ENCODE measurements at regions not wholly inside any gene's neighbourhood (a gene's known extent, or its start where the extent isn't known, plus 50 kb on each side); places are given as distances from the start of the nearest gene placed in this dataset.

DNA sequence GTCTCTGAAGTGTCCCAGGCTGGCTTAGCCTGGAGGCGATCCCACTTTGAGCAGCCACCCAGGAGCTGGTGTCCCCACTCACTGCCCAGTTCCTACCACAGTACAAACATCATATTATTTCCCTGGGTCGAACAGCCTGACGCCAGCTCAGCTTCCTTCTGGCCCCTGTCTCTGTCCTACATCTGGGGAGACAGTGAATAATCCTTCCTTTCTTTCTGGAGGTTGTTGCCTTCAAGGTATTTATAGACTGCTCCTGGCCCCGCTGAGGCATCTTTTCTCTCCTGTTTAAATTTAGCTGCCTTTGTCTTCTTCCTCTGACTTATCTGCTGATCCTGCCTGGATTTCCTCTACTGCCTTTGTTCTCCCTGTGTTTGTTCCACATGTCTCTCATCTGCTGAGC lies 56.8 kb upstream of the LRRC55 start:
- ChIA-PET POLR2A (no interaction called here), CTCF (interaction anchor here (2.2 kb wide), 1 partner anchor 124 kb away, joined by 7 read pairs; no protein-coding TSS in a partner anchor)
- TF ChIP-seq CTCF (IDR thresholded peaks at IDR 0.05; ENCODE audit: control extremely low read depth, extremely low read depth, low read depth, missing control alignments), result no peak
- no peak for DNase-seq (ENCODE audit: extremely low spot score)

DNA sequence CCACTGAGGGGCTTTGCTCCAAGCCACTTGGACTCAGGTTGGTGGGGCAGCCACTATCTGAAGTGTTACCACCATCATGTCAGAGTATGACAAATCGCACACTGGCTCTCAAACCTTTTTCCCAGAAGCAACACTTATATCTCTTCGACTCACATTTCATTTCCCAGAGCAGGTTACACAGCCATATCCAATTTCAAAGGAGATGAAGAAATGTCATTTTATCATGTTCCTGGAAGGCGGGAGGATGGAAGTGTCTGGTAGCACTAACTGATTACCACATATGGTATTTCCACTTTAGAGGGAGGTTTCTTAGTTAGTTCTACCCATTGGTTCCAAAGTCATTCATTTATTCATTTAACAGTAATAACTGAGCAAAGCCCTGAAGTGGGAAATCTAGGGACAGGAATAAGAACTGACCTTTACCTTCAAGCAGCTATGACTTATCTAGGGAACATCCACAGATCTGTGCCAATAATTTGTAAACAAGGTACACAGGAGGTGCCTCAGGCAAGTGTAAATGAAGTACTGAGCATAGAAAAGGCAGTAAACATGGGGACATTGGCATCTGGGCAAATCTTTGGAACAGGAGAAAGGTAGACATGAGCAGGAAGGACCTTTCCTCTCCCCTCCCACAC lies 54.9 kb upstream of the LRRC55 start:
- POLR2A ChIA-PET, result no interaction called here
- no peak for DNase-seq (ENCODE audit: extremely low spot score)
- CTCF ChIA-PET, result interaction anchor here (1.4 to 2.2 kb wide), 2 partner anchors 122 to 125 kb away, joined by 3 to 7 read pairs; no protein-coding TSS in a partner anchor
- no peak for TF ChIP-seq CTCF (IDR thresholded peaks at IDR 0.05; ENCODE audit: control extremely low read depth, extremely low read depth, low read depth, missing control alignments)

- POLR2A ChIA-PET, result no interaction called here
- DNase-seq (ENCODE audit: extremely low spot score), result no peak
- CTCF ChIA-PET, result interaction anchor here (1.0 to 3.2 kb wide), 2 partner anchors 118 to 134 kb away, joined by 3 to 11 read pairs; no protein-coding TSS in a partner anchor
- peak; percentile 7 for TF ChIP-seq CTCF (IDR thresholded peaks at IDR 0.05; ENCODE audit: control extremely low read depth, extremely low read depth, low read depth, missing control alignments)
Observed at GRCh38 chr11:57131080-57131790, 50.5 kb upstream of the LRRC55 start.

All from GM10248 (cell line).